ENCODE measurements at regions not wholly inside any gene's neighbourhood (a gene's known extent, or its start where the extent isn't known, plus 50 kb on each side); places are given as distances from the start of the nearest gene placed in this dataset.

GRCh38 chr7:73971704-73972341, 56.1 kb upstream of the ELN start:
- POLR2A ChIA-PET, result no interaction called here
- no peaks in the 10 kb centered on the region for H3K27me3 Mint-ChIP-seq (ENCODE audit: insufficient read depth, unreplicated experiment)
- no peaks in the 10 kb centered on the region for H3K4me1 Mint-ChIP-seq (ENCODE audit: low read depth, unreplicated experiment)
- H3K4me1 ChIP-seq, result no peaks in the 10 kb centered on the region
- no peak overlapping the region for H3K4me3 Mint-ChIP-seq (ENCODE audit: unreplicated experiment)
- peaks cover 11% of the 10 kb centered on the region for H3K9me3 Mint-ChIP-seq (ENCODE audit: unreplicated experiment)
- no peak overlapping the region for H3K27ac Mint-ChIP-seq (ENCODE audit: unreplicated experiment)
- intact Hi-C loops (cut with micrococcal nuclease; ENCODE audit: unreplicated experiment), result no loop called here
- no TSS peak for BruUV-seq (replicated peaks)
- no peak overlapping the region for H3K4me3 ChIP-seq (ENCODE audit: low read depth, low read length)
- no peaks in the 10 kb centered on the region for H3K36me3 Mint-ChIP-seq (ENCODE audit: insufficient read depth, unreplicated experiment)
- DNase-seq, result peak in 1 of 2 experiments; percentile 54
- TF ChIP-seq CTCF (IDR thresholded peaks at IDR 0.05; ENCODE audit: insufficient read depth in 1 of 2, low read depth in 1 of 2, low read length in 1 of 2, severe bottlenecking in 1 of 2, unreplicated experiment in 1 of 2), result peak; percentile 17 to 53
- H3K27me3 ChIP-seq (replicated peaks; ENCODE audit: control insufficient read depth, insufficient read depth, low read length), result no peaks in the 10 kb centered on the region
- no peaks in the 10 kb centered on the region for H3K36me3 ChIP-seq (ENCODE audit: control insufficient read depth, insufficient read depth, low read length)
- CTCF ChIA-PET, result interaction anchor here (1.2 kb wide), 1 partner anchor 81 kb away, joined by 3 read pairs; no protein-coding TSS in a partner anchor
- no peaks in the 10 kb centered on the region; the same call in 1 of the 2 replicates for H3K9me3 ChIP-seq

- Histone ChIP-seq H3K4me1 (no peaks in the 10 kb centered on the region), H3K27me3 (replicated peaks; ENCODE audit: control insufficient read depth, insufficient read depth, low read length) (no peaks in the 10 kb centered on the region), H3K9me3 (no peaks in the 10 kb centered on the region; the same call in 1 of the 2 replicates), H3K4me3 (ENCODE audit: low read depth, low read length) (no peak overlapping the region), H3K36me3 (ENCODE audit: control insufficient read depth, insufficient read depth, low read length) (no peaks in the 10 kb centered on the region)
- H3K36me3 Mint-ChIP-seq (ENCODE audit: insufficient read depth, unreplicated experiment), result no peaks in the 10 kb centered on the region
- ChIA-PET CTCF (no interaction called here), POLR2A (no interaction called here)
- DNase-seq, result peak in 1 of 2 experiments; percentile 14
- TF ChIP-seq CTCF (IDR thresholded peaks at IDR 0.05; ENCODE audit: insufficient read depth in 1 of 2, low read depth in 1 of 2, low read length in 1 of 2, severe bottlenecking in 1 of 2, unreplicated experiment in 1 of 2), result no peak
- no TSS peak for BruUV-seq (replicated peaks)
- H3K4me3 Mint-ChIP-seq (ENCODE audit: unreplicated experiment), result no peak overlapping the region
- H3K27me3 Mint-ChIP-seq (ENCODE audit: insufficient read depth, unreplicated experiment), result no peaks in the 10 kb centered on the region
- intact Hi-C loops (cut with micrococcal nuclease; ENCODE audit: unreplicated experiment), result no loop called here
- H3K27ac Mint-ChIP-seq (ENCODE audit: unreplicated experiment), result no peak overlapping the region
- H3K4me1 Mint-ChIP-seq (ENCODE audit: low read depth, unreplicated experiment), result no peaks in the 10 kb centered on the region
- peaks cover 6% of the 10 kb centered on the region for H3K9me3 Mint-ChIP-seq (ENCODE audit: unreplicated experiment)
Observed at GRCh38 chr7:73972614-73973013, 55.4 kb upstream of the ELN start.

- H3K9me3 Mint-ChIP-seq (ENCODE audit: unreplicated experiment), result peaks cover 1% of the 10 kb centered on the region
- Histone ChIP-seq H3K27me3 (replicated peaks; ENCODE audit: control insufficient read depth, insufficient read depth, low read length) (no peaks in the 10 kb centered on the region), H3K36me3 (ENCODE audit: control insufficient read depth, insufficient read depth, low read length) (no peaks in the 10 kb centered on the region), H3K9me3 (no peaks in the 10 kb centered on the region; the same call in 1 of the 2 replicates), H3K4me1 (peaks cover under 1% of the 10 kb centered on the region; the same call in 1 of the 2 replicates), H3K4me3 (ENCODE audit: low read depth, low read length) (no peak overlapping the region)
- H3K4me1 Mint-ChIP-seq (ENCODE audit: low read depth, unreplicated experiment), result no peaks in the 10 kb centered on the region
- ChIA-PET CTCF (no interaction called here), POLR2A (no interaction called here)
- DNase-seq, result peak in 1 of 2 experiments; percentile 34
- no peak overlapping the region for H3K27ac Mint-ChIP-seq (ENCODE audit: unreplicated experiment)
- no peak for TF ChIP-seq CTCF (IDR thresholded peaks at IDR 0.05; ENCODE audit: insufficient read depth in 1 of 2, low read depth in 1 of 2, low read length in 1 of 2, severe bottlenecking in 1 of 2, unreplicated experiment in 1 of 2)
- BruUV-seq (replicated peaks), result no TSS peak
- intact Hi-C loops (cut with micrococcal nuclease; ENCODE audit: unreplicated experiment), result no loop called here
- H3K27me3 Mint-ChIP-seq (ENCODE audit: insufficient read depth, unreplicated experiment), result no peaks in the 10 kb centered on the region
- no peak overlapping the region for H3K4me3 Mint-ChIP-seq (ENCODE audit: unreplicated experiment)
- no peaks in the 10 kb centered on the region for H3K36me3 Mint-ChIP-seq (ENCODE audit: insufficient read depth, unreplicated experiment)
Observed at GRCh38 chr7:73973091-73973490, 54.9 kb upstream of the ELN start.
